ENCODE measurements at regions not wholly inside any gene's neighbourhood (a gene's known extent, or its start where the extent isn't known, plus 50 kb on each side); places are given as distances from the start of the nearest gene placed in this dataset.

DNA sequence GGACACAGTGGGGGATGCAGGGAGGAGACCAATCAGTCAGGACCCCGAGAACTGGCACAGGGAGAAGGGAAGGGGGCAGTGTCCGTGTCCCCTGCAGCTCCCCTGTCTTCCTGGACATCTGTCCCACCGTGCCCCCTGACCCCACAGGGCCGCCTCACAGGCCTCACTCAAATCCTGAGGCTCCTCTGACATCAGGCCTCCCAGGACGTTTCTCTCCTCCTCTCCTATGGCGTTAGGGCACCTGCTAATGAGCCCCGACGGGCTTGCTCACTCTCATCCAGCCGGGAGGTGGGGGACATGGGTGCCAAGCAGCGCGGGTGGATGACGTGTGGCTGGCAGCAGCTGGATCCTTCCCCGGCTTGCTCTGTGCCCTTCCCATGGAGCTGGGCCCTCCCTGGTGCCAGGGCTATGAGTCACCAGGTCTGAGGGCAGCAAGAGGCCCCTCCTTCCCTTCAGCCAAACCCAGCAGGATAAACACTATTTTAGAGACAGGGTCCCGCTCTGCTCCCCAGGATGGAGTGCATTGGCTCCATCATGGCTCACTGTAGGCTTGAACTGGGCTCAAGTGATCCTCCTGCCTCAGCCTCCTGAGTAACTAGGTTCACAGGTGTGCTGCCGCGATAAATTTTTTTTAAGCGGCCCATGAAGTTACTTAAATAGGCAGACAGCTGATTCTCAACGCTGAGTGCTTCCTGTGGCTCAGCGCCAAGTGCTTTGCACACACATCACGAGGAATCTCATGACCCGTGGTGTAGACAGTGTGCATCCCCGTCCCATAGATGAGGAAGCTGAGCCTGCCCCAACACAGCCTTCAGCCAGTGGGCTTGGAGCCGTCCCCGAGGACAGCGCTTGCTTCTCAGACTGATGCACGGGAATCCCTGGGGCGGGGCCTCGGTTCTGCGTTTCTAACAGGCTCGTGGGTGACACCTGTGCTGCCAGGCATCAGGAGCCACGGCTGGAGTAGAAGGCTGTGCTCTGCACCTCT lies 64.5 kb upstream of the HDAC4 start:
- no peak overlapping the region for H3K27ac Mint-ChIP-seq
- H3K27me3 Mint-ChIP-seq (ENCODE audit: low read depth), result no peaks in the 10 kb centered on the region
- no peaks in the 10 kb centered on the region for H3K36me3 Mint-ChIP-seq (ENCODE audit: low read depth)
- no peaks in the 10 kb centered on the region for H3K9me3 Mint-ChIP-seq
- no peaks in the 10 kb centered on the region for H3K4me1 Mint-ChIP-seq (ENCODE audit: low read depth)
- H3K4me3 Mint-ChIP-seq (ENCODE audit: low read depth), result no peak overlapping the region
- no peak for DNase-seq (ENCODE audit: low spot score)
- intact Hi-C loops (cut with micrococcal nuclease), result no loop called here

DNA sequence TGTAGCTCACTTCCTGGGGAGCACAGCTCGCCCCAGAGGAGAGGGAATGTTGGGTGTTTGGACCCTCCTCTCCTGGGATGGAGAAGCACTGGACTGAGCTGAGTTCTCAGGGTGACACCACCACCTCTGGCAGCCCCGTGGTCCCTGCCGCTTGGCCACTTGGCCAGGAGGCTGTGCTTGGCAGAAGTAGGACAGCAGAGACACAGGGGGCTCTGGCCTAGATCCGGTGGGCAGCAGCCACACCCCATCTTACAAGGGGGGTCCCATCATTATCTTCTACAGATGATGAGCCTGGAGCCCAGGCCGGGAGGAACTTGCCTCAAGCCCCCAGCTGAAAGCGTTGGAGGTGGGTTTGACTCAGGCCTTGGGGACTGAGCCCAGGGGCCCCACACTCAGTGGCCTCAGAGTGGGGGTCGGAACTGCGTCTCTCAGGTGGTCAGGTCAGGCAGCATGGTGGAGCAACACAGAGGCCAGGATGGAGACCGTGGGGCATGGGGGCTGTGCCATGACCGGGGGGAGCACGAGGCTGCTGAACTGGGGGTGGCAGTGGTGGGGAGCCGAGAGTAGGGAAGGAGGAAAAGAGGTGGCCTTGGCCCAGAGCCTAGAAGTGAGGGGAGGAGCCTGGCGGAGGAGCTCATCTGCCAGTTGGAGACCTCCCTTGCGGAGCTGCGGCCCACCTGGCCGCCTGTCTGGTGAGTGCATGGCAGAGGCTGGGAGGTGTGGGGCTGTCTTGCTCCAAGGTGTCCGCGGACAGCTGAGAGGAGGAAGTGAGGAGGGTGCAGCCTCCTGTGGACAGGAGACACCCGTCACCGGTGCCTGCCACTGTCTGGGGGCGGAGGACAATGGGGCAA lies 63.6 kb upstream of the HDAC4 start:
- no peaks in the 10 kb centered on the region for H3K36me3 Mint-ChIP-seq (ENCODE audit: low read depth)
- no peak for DNase-seq (ENCODE audit: low spot score)

DNA sequence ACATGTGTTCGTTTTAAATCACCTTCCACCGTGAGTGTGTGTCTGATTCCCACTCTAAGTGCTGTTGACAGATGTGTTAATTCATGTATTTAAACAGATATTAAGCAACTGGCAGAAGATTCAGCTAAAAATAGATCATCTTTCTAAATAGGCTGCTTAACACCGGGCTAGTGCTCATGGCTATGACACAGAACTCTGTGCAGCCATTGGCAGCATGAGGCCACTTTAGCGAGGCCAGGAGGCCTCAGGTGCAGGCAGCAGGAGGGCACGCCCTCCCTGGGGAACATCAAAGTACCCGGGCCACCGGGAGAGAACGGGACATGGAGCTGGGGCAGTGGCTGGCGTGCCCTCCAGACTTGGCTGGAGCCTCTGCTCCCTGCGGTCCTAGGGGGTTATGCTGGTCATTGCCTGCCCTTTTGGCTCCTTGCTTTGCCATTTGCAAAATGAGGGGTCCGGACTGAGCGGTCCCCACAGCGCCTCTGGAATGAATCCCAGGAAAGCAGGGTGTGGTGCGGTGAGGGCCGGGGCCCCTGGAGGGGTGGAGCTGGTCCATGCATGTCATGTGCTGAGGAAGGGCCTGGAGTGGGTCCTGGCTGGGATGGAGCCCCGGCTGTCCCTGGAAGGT lies 62.8 kb upstream of the HDAC4 start:
- Mint-ChIP-seq H3K27ac (no peak overlapping the region), H3K4me1 (ENCODE audit: low read depth) (no peaks in the 10 kb centered on the region), H3K36me3 (ENCODE audit: low read depth) (no peaks in the 10 kb centered on the region), H3K27me3 (ENCODE audit: low read depth) (no peaks in the 10 kb centered on the region), H3K4me3 (ENCODE audit: low read depth) (no peak overlapping the region), H3K9me3 (no peaks in the 10 kb centered on the region)
- intact Hi-C loops (cut with micrococcal nuclease), result no loop called here
- no peak for DNase-seq (ENCODE audit: low spot score)

More for the DNA sequence above, 63.6 kb upstream of the HDAC4 start:
- H3K27ac Mint-ChIP-seq, result no peak overlapping the region
- no peaks in the 10 kb centered on the region for H3K4me1 Mint-ChIP-seq (ENCODE audit: low read depth)
- intact Hi-C loops (cut with micrococcal nuclease), result no loop called here
- H3K27me3 Mint-ChIP-seq (ENCODE audit: low read depth), result no peaks in the 10 kb centered on the region
- H3K4me3 Mint-ChIP-seq (ENCODE audit: low read depth), result no peak overlapping the region
- no peaks in the 10 kb centered on the region for H3K9me3 Mint-ChIP-seq

DNA sequence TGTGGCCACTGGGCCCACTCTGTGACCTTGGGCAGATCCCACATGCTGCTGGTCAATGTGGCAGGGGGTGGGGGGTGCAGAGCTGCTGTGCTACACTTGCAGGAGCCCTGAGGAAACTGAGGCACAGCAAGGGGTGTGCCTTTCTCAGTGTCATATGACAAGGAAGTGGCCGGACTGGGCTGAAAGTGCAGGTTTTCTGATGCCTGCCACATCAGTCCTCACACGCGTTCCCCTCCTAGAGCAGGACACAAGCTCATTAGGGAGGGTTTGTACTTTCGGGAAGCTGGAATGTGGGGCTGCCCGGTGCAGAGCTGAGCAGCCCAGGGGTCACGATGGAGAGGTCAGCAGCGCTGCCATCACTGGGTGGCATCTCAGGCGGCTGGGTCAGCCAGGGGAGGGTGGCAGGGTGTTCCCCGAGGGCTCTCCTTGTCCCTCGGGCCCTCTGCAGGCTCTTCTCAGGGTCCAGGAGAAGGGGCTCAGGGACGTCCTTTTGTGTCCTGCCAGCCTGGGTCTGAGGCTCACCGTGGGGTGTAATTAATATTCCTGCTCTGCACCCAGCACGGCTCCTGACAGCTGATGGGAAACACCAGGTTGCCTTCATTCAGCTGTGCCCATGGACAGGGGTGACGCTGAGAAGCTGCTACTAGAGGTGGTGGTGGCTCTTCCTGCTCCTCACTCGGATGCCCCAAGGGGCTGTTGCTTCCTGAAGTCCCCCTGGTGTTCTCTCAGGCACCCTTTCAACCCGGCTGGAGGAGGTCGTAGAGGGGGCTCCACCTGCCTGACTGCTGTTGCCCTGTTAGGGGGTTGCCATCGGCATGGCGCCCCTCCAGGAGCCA lies 62.1 kb upstream of the HDAC4 start:
- no peaks in the 10 kb centered on the region for H3K27me3 Mint-ChIP-seq (ENCODE audit: low read depth)
- H3K4me1 Mint-ChIP-seq (ENCODE audit: low read depth), result no peaks in the 10 kb centered on the region
- no peaks in the 10 kb centered on the region for H3K9me3 Mint-ChIP-seq
- DNase-seq (ENCODE audit: low spot score), result no peak
- H3K4me3 Mint-ChIP-seq (ENCODE audit: low read depth), result no peak overlapping the region
- H3K36me3 Mint-ChIP-seq (ENCODE audit: low read depth), result no peaks in the 10 kb centered on the region
- no peak overlapping the region for H3K27ac Mint-ChIP-seq
- intact Hi-C loops (cut with micrococcal nuclease), result no loop called here

DNA sequence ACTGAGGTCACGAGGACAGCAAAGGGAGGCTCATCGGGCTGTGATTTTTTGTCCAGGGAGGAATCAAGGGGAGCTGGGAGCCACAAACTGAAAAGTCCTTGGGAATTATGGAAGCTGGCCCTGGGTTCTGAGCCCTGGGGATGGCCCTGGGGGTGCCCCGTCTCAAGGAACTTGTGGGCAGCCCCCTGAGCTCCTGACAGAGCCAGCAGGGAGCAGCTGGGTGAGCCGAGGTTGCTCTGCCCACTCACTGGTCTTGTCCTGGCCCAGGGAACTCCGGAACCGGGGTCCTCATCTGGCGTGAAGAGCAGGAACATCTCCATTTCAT lies 61.3 kb upstream of the HDAC4 start:
- DNase-seq (ENCODE audit: low spot score), result no peak

DNA sequence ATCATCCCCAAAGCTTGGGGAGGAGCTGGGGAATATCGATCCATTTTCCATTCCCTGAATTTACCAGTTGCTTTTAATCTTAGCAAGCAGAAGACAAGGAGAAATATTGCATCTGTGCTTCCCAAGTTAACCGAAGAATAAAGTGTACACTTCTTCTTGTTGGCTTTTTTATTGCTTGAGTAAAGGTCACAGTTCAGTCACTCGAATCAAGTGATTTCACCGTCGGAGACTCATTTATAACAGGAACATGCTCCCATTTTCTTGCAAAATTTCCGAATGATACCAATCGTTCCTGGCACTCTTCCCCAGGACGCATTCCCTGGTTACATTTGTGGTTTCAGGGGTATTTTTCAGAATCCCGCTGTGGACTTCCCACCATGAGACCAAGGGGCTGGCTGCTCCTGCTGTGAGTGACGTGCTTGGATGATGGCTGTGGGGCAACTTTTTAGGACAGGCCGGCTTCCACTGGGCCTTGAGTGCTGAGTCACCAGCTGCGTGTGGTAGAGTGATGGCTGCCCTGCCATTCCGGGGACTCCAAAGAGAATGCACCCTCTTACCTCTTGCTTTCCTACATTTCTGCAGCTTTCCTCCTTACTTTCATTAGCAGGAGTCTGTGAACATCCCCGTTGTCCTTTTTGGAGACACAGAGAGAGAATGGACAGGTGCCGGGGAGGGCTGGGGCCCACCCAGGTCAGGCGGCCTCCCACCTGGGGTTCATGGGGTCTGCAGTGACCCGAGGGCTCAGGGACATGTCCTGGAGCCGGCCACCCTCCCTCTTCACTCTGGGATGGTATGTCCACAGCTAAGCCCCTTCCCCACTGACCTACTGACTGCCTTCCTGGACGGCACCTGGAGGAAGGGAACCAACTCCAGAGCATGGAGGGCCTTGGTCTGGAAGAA lies 60.7 kb upstream of the HDAC4 start:
- Mint-ChIP-seq H3K27ac (no peak overlapping the region), H3K27me3 (ENCODE audit: low read depth) (peaks cover under 1% of the 10 kb centered on the region), H3K9me3 (no peaks in the 10 kb centered on the region), H3K4me1 (ENCODE audit: low read depth) (no peaks in the 10 kb centered on the region), H3K36me3 (ENCODE audit: low read depth) (no peaks in the 10 kb centered on the region), H3K4me3 (ENCODE audit: low read depth) (no peak overlapping the region)
- intact Hi-C loops (cut with micrococcal nuclease), result no loop called here
- no peak for DNase-seq (ENCODE audit: low spot score)

More for the DNA sequence above, 61.3 kb upstream of the HDAC4 start:
- no peaks in the 10 kb centered on the region for H3K4me1 Mint-ChIP-seq (ENCODE audit: low read depth)
- no peak overlapping the region for H3K27ac Mint-ChIP-seq
- H3K27me3 Mint-ChIP-seq (ENCODE audit: low read depth), result no peaks in the 10 kb centered on the region
- no peaks in the 10 kb centered on the region for H3K36me3 Mint-ChIP-seq (ENCODE audit: low read depth)
- H3K4me3 Mint-ChIP-seq (ENCODE audit: low read depth), result no peak overlapping the region
- H3K9me3 Mint-ChIP-seq, result no peaks in the 10 kb centered on the region
- intact Hi-C loops (cut with micrococcal nuclease), result no loop called here

DNA sequence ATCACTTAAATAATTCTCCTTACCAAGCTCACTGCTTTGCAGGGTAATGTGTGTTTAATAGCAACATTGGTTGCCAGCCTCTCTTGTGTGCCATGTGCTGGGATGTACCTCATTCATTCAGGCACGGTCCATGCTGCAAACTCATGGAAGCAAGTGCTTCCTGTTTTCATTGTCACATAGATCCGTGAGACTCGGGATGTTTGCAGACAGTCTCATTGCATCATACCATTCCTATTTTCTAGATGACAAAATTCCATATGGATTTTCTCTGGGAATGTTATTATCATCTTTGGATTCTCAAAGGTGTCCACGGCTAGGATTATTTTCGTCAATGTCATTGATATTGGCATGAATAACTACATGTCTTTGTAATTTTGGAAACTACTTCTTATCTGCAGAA lies 60.0 kb upstream of the HDAC4 start:
- DNase-seq (ENCODE audit: low spot score), result no peak
- intact Hi-C loops (cut with micrococcal nuclease), result no loop called here
- Mint-ChIP-seq H3K36me3 (ENCODE audit: low read depth) (no peaks in the 10 kb centered on the region), H3K27me3 (ENCODE audit: low read depth) (peaks cover 3% of the 10 kb centered on the region), H3K4me3 (ENCODE audit: low read depth) (no peak overlapping the region), H3K9me3 (no peaks in the 10 kb centered on the region), H3K27ac (no peak overlapping the region), H3K4me1 (ENCODE audit: low read depth) (no peaks in the 10 kb centered on the region)

DNA sequence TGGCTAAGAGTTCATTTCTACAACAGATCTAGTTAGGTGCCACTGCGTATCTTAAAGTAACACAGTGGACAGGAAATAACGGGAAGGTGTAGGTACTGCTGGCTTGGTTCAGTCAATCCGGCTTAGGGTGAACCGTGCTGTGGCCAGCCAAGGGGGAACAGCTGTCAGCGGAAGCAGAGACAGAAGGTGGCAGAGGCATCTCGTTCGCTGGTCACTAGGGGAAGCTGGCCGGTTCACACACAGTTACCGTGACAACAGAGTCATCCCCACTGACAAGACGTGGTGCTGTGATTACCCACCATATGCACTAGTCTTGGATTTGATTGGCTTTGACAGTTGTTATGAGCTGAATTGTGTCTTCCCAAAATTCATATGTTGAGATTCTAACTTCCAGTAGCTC lies 58.8 kb upstream of the HDAC4 start:
- Mint-ChIP-seq H3K27me3 (ENCODE audit: low read depth) (peaks cover 3% of the 10 kb centered on the region), H3K4me1 (ENCODE audit: low read depth) (no peaks in the 10 kb centered on the region), H3K27ac (no peak overlapping the region), H3K4me3 (ENCODE audit: low read depth) (no peak overlapping the region), H3K36me3 (ENCODE audit: low read depth) (no peaks in the 10 kb centered on the region), H3K9me3 (no peaks in the 10 kb centered on the region)
- DNase-seq (ENCODE audit: low spot score), result no peak
- intact Hi-C loops (cut with micrococcal nuclease), result no loop called here

DNA sequence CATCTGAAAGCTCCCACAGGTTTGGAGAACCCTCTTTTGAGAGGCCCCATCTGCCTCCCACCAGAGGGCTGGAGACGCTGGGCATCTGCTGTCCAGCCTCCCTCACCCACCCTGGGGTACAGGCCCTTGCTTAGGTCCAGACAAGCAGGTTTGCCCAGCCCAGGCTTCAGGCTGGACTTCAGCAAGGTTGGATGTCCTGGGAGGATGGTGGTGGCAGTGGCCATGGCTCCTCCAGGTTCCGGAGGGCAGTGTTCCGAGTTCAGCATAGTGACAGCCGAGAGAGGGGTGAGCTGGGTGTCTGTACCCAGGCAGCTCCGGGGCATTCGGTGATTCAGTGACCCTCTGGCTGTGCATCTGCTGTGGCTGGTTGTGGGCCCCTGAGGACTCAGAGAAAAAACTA lies 58.2 kb upstream of the HDAC4 start:
- DNase-seq (ENCODE audit: low spot score), result no peak
- peaks cover 3% of the 10 kb centered on the region for H3K27me3 Mint-ChIP-seq (ENCODE audit: low read depth)
- no peak overlapping the region for H3K27ac Mint-ChIP-seq
- H3K4me1 Mint-ChIP-seq (ENCODE audit: low read depth), result peaks cover 2% of the 10 kb centered on the region
- no peak overlapping the region for H3K4me3 Mint-ChIP-seq (ENCODE audit: low read depth)
- intact Hi-C loops (cut with micrococcal nuclease), result no loop called here
- peaks cover 4% of the 10 kb centered on the region for H3K9me3 Mint-ChIP-seq
- H3K36me3 Mint-ChIP-seq (ENCODE audit: low read depth), result no peaks in the 10 kb centered on the region

DNA sequence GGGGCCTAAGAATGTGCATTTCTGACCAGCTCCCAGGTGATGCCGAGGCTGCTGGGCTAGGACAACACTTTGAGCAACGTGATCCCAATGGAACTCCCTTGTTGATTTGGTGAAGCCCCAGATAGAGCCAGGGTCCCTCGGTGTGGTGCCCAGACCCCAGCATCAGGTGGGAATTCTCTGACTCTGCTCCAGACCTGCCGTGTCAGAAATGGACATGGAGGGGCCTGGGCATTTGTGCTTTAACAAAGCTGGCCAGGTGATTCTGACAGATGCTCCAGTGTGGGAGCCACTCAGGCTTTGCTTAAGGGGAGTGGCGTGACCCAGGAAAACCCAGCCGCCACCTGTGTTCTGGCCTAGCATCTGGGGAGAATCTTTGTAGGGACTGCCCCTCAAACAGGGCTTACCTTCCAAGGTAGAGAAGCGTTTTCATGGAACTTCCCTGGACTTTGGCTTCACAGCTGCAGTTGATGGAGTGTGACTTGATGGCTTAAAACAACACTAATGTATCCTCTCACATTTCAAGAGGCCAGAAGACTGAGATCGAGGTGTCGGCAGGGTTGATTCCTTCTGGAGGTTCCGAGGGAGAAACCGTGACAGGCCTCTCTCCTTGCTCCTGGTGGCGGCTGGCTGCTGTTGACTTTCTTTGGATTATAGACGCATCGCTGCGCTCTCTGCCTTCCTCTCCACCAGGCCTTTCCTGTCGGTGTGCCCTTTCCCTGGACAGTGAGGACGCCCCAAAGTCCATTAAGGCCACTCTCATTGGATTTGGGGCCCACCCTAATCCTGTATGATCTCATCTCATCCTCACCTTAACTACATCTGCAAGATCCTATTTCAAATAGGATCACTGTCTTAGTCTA lies 57.0 kb upstream of the HDAC4 start:
- intact Hi-C loops (cut with micrococcal nuclease), result no loop called here
- Mint-ChIP-seq H3K4me1 (ENCODE audit: low read depth) (peaks cover 2% of the 10 kb centered on the region), H3K27ac (no peak overlapping the region), H3K27me3 (ENCODE audit: low read depth) (peaks cover 7% of the 10 kb centered on the region), H3K9me3 (peaks cover 11% of the 10 kb centered on the region), H3K4me3 (ENCODE audit: low read depth) (no peak overlapping the region), H3K36me3 (ENCODE audit: low read depth) (no peaks in the 10 kb centered on the region)
- DNase-seq (ENCODE audit: low spot score), result no peak

DNA sequence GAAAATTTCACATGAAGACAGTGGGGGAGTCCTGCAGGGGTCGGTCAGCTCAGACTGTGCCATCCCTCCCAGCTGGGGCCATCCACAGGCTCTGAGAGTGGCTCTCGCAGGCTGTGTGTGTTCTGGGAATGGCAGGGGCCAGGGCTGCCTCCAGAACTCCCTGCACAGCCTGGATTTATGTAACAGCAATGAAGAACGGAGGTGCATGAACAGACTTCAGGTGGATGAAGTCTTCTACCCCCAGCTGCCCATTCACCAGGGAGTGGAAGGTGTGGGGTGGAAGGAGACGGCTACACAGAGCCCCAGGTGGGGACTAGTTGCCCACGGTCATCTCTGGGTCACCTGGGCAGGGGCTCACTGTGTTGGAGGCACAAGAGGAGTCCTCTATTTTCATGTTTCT lies 56.1 kb upstream of the HDAC4 start:
- Mint-ChIP-seq H3K4me3 (ENCODE audit: low read depth) (no peak overlapping the region), H3K27me3 (ENCODE audit: low read depth) (peaks cover 8% of the 10 kb centered on the region), H3K9me3 (peaks cover 18% of the 10 kb centered on the region), H3K27ac (no peak overlapping the region), H3K4me1 (ENCODE audit: low read depth) (peaks cover 2% of the 10 kb centered on the region), H3K36me3 (ENCODE audit: low read depth) (no peaks in the 10 kb centered on the region)
- no peak for DNase-seq (ENCODE audit: low spot score)
- intact Hi-C loops (cut with micrococcal nuclease), result no loop called here
